ENCODE measurements at regions not wholly inside any gene's neighbourhood (a gene's known extent, or its start where the extent isn't known, plus 50 kb on each side); places are given as distances from the start of the nearest gene placed in this dataset.

- TF ChIP-seq POLR2A (IDR thresholded peaks at IDR 0.05; ENCODE audit: low read depth, low read length): no peak
- TF ChIP-seq POLR2AphosphoS5 (IDR thresholded peaks at IDR 0.05; ENCODE audit: low read depth, low read length): no peak
- TF ChIP-seq TAF1 (IDR thresholded peaks at IDR 0.05; ENCODE audit: low read depth, low read length): no peak
- TF ChIP-seq SPI1 (IDR thresholded peaks at IDR 0.05; ENCODE audit: low read depth, low read length): no peak
- TF ChIP-seq POU2F2 (IDR thresholded peaks at IDR 0.05; ENCODE audit: low read depth, low read length): no peak
- no peak for TF ChIP-seq PAX5 (IDR thresholded peaks at IDR 0.05; ENCODE audit: insufficient read depth, low read length, severe bottlenecking)
These were observed 1016.4 kb downstream of the VRK1 start for GRCh38 chr14:97813556-97813955.

Measured in GM12891 (cell line).